ENCODE measurements at regions not wholly inside any gene's neighbourhood (a gene's known extent, or its start where the extent isn't known, plus 50 kb on each side); places are given as distances from the start of the nearest gene placed in this dataset.
"Not testable (repeated sequence)": the region's sequence is repeated elsewhere in the genome, so short reads cannot be mapped to it uniquely, and the experiment has no call there.

DNA sequence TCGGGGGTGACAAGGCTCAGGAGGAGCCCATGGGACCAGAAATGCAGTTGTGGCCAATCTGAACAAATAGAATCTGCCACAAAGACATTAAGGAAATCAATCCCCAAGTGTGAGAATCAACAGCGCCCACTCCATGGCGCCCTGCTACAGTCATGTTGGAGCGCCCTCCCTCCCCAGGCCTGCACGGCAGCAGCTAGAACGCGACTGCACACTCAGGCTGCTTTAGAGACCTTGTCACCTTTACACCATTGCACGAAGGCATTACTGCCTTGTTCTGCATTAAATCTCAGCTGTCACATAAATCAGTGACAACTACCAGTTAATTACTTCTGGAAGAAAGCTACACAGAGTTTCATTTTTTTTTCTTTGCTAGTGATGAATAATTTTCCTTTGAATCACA is 98.7 kb upstream of the SPIN1 start:
- H3K4me3 ChIP-seq (ENCODE audit: low read depth, low read length) = no peak overlapping the region
- no peak for DNase-seq (ENCODE audit: low read depth)

DNA sequence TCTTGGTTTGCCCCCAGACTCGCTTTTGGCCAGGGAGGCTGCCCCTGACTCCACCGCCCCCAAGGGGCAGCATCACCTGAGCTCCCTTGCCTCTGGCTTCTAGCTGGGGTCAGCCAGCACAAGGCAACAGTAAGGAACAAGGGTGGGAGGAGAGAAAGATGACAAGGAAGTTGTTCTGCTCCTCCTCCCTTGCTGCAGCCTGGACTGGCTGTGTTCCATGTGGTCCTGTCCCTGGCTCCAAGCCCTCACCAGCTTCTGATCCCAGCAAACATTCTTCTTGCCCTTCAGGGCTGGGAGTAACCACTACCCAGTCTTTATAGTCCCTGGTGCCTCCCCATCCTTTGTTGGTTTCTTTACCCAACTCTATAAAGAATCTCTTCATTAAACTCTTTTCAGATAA is 100.3 kb upstream of the SPIN1 start:
- no peak for DNase-seq (ENCODE audit: low read depth)
- no peak overlapping the region for H3K4me3 ChIP-seq (ENCODE audit: low read depth, low read length)

DNA sequence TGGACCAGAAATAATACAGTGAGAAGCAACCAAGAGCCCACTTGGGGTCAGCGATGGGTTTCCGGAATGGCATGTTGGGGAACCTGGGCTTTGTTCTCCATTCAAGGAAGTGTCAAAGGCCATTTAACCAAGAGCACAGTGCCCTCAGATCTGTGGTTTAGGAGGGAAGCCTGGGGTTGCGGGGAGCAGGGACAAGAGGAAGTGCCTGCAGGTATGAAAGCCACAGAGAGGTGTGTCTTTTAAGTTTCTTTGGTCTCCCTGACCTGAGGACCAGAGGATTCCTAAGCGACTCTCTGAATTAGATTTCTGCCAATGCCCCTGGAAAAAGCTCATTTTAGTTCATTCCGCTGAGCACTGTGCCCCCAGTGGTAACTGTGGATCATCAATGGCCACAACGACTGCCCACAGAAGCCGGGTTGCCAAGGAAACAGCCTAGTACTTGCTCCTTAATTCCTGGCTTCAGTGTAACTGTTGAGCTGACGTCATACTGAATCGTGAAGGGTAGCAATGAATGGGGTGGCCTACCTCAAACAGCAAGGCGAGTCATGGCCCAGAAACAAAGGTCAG is 107.3 kb upstream of the SPIN1 start:
- H3K4me3 ChIP-seq (ENCODE audit: low read depth, low read length) = no peak overlapping the region
- no peak for DNase-seq (ENCODE audit: low read depth)

DNA sequence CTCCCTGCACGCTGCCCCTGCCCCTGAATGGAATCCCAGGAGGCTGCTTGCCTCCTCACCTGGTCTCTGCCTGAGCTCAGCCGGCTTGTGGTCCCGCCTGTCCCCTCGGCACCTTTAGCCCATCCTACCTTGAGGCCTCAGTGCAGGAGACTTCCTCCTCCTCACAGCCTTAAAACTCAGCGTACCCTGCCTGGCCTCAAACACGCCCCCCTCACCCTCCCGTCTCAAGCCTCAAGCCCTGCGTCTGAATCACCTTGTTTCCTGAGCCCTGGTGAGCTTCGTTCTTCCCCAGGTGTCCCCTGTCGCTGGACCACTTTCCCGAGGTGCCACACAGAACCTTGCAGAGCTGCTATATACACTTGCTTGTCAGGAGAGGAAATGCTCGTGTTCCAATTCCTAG is 110.2 kb upstream of the SPIN1 start:
- H3K4me3 ChIP-seq (ENCODE audit: low read depth, low read length) = no peak overlapping the region
- no peak for DNase-seq (ENCODE audit: low read depth)

DNA sequence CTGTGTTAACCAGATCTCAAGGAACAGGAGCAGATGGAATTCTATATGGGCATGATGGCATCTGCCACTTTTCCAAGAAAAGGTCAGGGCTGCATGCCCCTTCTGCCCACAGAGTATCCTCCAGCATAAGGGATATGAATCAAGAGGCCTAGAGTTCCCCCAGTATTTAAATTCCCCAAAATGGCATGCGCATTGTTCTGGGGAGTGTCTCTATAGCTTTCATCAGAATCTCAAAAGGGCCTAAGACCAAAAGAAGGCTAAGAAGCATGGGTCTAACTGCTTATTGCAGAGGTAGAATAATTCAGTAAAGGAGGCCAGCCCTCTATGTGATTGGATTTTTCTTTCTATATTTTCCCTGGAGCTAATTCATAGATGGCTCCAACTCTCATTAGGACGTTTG is 114.2 kb upstream of the SPIN1 start:
- DNase-seq (ENCODE audit: low read depth) = no peak
- H3K4me3 ChIP-seq (ENCODE audit: low read depth, low read length) = no peak overlapping the region

DNA sequence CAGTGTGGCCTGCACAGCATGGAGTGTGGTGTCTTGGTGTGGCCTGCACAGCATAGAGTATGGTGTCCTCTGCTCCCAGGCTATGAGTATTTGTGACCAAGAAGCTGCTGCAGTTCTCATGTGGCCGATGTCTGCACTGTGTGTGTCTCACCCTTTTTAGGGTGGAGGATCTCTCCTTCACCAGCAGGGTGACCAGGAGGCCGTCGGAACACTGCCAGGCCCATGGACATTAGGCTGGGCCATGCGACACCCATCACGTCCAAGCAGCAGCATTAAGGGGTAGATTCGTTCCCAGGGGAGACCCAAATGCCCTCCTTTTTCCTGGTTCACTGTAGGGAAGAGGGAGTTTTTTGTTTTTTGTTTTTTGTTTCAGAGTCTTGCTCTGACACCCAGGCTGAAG is 115.3 kb upstream of the SPIN1 start:
- no peak for DNase-seq (ENCODE audit: low read depth)
- no peak overlapping the region for H3K4me3 ChIP-seq (ENCODE audit: low read depth, low read length)

DNA sequence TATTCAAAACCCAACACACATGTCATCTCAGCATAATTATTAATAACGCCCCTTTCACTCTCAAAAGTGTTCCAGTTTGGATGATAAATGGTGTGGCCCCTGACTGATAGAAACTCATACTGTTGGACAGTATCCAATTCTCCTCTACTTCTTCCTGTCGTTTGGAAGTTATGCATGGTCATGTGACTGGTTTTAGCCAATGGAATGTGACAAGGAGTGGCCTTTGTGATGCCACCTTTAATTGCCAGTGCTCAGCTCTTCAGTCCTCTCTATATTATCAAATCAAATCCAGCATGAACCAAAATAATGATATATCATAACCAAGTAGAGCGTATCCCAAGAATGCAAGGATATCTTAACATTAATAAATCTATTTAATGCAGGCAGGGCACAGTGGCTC is 117.8 kb upstream of the SPIN1 start:
- DNase-seq (ENCODE audit: low read depth) = no peak
- no peak overlapping the region for H3K4me3 ChIP-seq (ENCODE audit: low read depth, low read length)

DNA sequence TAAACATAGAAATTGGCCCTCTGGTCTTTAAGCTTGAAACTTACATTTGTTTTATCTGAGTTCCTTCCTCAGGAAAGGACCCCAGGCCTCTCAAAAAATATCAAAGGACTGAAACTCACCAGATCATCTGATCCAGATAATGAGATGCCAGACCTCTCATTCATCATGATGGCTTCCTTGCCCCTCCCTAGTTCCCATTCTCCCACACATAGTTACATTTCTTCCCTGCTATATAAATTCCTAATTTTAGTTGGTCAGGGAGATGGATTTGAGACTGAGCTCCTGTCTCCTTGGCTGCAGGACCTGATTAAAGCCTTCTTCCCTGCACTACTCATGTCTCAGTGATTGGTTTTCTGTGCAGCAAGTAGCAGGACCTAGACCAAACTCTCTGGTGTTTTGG is 119.4 kb upstream of the SPIN1 start:
- no peak overlapping the region for H3K4me3 ChIP-seq (ENCODE audit: low read depth, low read length)
- DNase-seq (ENCODE audit: low read depth) = no peak

DNA sequence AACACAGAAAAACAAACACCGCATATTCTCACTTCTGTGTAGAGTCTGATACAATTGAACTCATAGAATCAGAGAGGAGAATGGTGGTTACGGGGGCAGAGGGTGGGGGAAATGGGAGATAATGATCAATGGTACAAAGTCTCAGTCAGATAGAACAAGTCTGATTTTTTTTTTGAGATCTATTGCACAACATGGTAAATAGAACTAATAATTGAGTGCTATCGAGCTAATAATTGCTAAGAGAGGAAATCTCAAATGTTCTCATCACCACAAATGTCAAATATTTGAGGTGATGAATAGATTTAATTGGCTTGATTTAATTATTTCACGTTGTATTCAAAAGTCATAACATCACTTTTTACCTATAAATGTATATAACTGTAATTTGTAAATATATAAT is 121.0 kb upstream of the SPIN1 start:
- H3K4me3 ChIP-seq (ENCODE audit: low read depth, low read length) = no peak overlapping the region
- DNase-seq (ENCODE audit: low read depth) = no peak

DNA sequence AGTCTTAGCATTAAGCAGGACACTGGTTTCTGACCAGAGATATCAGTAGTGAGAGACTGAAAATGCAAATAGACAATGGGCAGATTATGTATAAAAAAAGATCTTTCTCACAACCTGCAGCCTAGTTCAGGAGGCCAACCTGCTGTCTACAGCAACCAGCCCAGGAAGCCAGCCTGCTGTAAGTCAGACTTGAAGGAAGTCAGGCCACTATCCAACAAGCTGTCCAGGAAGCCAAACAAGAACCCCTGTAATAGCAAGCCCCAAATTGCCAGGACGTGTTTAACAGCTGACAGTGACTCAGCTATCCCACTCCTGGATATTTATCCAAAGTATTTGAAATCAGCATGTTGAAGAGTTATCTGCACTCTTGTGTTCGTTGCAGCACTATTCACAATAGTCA is 121.8 kb upstream of the SPIN1 start:
- H3K4me3 ChIP-seq (ENCODE audit: low read depth, low read length) = no peak overlapping the region
- DNase-seq (ENCODE audit: low read depth) = no peak

DNA sequence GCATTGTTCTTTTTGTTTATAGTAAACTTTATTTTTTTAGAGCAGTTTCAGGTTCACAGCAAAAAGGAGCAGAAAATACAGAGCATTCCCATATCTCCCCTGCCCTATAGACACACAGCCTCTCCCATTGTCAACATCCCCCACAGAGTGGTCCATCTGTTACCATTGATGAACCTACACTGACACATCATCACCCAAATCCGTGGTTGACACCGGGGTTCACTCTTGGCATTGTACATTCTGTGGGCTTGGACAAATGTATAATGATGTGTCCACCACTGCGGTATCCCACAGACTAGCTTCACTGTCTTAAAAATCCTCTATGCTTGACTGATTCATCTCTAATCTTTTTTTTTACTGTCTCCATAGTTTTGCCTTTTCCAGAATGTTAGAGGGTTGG is 120.7 kb upstream of the SPATA31C2 start:
- H3K4me3 ChIP-seq (ENCODE audit: low read depth, low read length) = no peak overlapping the region
- no peak for DNase-seq (ENCODE audit: low read depth)

DNA sequence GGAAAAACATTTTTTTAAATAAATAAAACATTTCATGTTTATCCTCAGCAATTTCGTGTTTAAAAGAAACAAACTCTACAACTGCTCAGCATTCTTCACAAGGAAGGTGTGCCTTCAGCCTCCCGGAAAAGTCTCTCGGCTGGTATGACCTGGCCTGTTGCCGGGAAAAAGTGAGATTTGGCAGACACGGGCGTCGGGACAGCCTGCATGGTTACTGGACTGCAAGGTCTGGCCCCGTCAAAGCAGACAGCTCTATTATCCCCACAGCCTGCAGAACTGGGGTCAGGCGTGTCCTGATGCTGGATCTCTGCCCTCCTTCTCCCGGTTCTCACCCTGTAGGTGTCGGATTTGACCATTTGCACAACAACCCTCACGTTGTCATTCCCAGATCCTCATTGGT is 120.3 kb upstream of the SPATA31C2 start:
- DNase-seq (ENCODE audit: low read depth) = no peak
- no peak overlapping the region for H3K4me3 ChIP-seq (ENCODE audit: low read depth, low read length)

DNA sequence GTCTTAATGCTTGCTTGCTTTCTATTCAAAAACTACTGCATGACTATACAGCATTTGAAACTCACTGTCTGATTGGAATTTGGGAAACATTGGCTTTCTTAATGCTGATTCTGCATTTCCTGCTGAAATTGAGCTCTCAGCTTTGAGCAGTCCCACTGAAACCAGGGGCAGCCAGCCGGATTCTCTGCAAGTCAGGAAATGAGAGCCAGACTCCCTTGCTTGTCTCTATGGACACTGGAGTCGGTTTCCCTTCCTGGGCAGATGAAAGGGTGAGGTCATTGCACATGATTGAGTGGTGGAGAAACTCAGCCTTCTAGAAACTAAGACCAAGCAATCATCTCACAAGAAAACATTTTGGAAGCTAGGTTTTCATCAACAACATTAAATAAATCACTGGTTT is 119.7 kb upstream of the SPATA31C2 start:
- no peak for DNase-seq (ENCODE audit: low read depth)

DNA sequence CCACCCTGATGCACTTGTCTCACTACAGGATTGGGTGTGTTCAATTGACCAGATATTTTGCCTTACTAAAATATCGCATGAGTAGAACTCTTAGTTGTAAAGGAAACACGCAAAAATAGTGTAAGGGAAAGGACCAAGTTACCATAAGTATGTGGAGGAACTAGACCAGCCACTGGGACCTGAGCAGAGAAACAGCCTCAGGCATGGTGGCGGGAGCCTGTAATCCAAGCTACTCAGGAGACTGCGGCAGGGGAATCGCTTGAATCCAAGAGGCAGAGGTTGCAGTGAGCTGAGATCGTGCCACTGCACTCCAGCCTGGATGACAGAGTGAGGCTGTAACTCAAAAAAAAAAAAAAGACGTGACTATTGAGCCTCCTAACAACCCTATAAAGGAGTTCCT is 117.9 kb upstream of the SPATA31C2 start:
- DNase-seq (ENCODE audit: low read depth) = no peak

More for the DNA sequence above, 119.7 kb upstream of the SPATA31C2 start:
- no peak overlapping the region for H3K4me3 ChIP-seq (ENCODE audit: low read depth, low read length)

DNA sequence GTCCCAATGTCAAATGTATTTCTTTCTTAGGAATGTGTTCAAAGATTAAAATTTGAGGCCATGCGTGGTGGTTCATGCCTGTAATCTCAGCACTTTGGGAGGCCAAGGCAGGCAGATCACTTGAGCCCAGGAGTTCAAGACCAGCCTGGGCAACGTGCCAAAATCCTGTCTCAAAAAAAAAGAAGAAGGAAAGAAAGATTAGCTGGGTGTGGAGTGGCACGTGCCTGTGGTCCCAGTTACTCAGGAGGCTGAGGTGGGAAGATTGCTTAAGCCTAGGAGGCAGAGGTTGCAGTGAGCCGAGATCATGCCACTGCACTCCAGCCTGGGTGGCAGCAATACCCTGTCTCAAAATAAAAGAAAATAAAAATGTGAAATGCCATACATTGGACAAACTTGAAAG is 117.5 kb upstream of the SPATA31C2 start:
- DNase-seq (ENCODE audit: low read depth); H3K4me3 ChIP-seq (ENCODE audit: low read depth, low read length): not testable (repeated sequence)

More for the DNA sequence above, 117.9 kb upstream of the SPATA31C2 start:
- no peak overlapping the region for H3K4me3 ChIP-seq (ENCODE audit: low read depth, low read length)

DNA sequence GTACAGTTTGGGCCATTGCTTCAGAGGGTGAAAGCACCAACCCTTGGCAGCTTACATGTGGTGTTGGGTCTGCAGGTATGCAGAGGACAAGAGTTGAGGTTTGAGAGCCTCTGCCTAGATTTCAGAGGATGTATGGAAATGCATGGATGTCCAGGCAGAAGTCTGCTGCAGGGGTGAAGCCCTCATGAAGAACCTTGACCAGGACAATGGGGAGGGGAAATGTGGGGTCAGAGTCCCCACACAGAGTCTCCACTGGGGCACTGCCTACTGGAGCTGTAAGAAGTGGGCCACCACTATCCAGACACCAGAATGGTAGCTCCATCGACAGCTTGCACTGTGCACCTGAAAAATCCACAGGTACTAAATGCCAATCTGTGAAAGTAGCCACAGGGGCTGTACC is 113.6 kb upstream of the SPATA31C2 start:
- DNase-seq (ENCODE audit: low read depth) = no peak
- no peak overlapping the region for H3K4me3 ChIP-seq (ENCODE audit: low read depth, low read length)

DNA sequence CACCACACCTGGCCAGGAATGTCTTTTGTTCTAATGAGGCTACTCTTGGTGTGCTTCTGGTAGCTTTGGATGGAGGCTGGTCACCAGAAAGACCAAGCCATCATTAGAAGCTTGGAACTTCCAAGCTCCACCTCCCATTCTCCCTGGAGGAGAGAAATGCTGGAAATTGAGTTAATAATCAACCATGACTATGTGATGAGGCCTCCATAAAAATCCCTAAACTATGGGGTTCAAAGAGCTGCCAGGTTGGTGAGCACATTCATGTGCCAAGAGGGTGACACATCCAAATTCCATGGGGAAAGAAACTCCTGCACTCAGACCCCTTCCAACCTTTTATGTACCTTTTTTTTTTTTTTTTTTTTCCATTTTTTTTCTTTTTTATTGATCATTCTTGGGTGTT is 105.5 kb upstream of the SPATA31C2 start:
- DNase-seq (ENCODE audit: low read depth) = no peak
- no peak overlapping the region for H3K4me3 ChIP-seq (ENCODE audit: low read depth, low read length)

DNA sequence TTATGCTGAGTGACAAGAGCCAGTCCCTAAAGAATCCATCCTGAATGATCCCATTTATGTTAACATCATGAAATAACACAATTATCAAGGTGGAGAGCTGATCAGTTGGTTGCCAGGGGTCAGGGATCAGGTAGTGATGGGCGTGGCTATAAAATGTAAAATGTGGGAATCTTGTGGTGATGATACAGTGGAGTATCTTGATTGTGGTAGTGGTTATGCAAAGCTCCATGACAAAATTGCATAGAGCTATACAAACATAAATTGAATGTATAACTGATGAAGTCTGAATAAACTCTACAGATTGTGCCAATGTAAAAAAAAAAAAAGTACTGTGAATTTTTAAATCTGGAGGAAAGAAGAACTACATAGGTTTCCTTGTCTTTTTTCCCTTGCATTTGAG is 104.6 kb upstream of the SPATA31C2 start:
- no peak overlapping the region for H3K4me3 ChIP-seq (ENCODE audit: low read depth, low read length)

DNA sequence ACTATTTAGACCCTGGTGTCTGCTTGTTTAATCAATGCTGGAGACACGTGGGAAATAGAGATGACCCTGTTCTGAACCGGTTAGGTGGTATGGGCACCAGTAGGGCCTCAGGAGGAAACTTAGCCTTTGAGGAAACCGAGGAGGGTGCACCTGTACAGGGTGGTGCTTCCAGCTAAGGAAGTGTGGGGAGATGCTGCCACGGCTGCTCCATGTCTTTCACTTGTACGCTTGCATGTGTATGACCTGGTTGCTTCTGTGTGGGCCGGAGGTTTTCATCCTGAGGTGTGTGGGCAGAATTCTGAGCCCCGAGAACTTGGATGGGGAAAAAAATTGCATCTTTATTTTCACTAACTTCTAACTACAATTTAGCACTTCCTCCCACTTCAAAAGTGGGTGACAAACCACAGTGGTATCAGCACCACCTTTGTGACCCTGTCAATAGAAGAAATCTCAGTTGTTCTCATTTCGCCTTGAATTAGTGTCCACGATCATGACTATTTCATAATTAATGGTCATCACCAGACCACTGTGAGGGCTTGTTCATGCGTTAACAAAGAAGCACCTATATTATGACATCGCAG is 99.8 kb upstream of the SPATA31C2 start:
- no peak for DNase-seq (ENCODE audit: low read depth)
- H3K4me3 ChIP-seq (ENCODE audit: low read depth, low read length) = no peak overlapping the region

More for the DNA sequence above, 104.6 kb upstream of the SPATA31C2 start:
- DNase-seq (ENCODE audit: low read depth) = no peak

DNA sequence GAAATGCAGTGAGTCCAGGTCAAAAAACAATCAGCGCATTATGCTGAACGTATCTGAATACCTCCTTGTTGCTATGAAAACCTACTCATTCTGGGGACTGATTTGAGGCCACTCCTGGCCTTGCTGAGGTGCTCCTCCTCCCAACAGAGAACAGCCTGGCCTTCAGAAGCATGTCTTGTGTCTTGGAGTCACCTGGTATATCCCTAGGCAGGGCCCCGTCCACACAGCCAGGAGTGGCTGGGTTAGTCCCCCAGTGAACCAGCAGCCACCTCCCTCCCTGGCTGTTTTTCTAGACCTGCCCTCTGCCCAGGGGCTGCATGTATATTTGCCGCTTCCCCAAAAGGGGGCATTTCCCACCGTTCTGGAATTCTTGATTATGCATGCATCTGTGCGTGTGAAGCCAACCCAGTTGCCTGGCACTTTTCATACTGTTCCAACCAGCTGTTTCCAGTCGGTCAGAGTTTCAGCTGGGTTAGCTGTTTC is 99.2 kb upstream of the SPATA31C2 start:
- H3K4me3 ChIP-seq (ENCODE audit: low read depth, low read length) = no peak overlapping the region
- no peak for DNase-seq (ENCODE audit: low read depth)
